AG04449 (cell line): ENCODE measurements at regions not wholly inside any gene's neighbourhood (a gene's known extent, or its start where the extent isn't known, plus 50 kb on each side); places are given as distances from the start of the nearest gene placed in this dataset.

Source experiments
- CTCF ChIA-PET: fragments of 350-600 bp; formaldehyde crosslinking; extraction: SDS; loops from one replicate; lab custom pipeline; 2021; ENCODE audit warnings: antibody characterized with exemption; lab: Yijun Ruan, JAX
- POLR2A ChIA-PET: fragments of 400-600, 350-600 bp; formaldehyde crosslinking; extraction: SDS; loops from one replicate; lab custom pipeline; 2020; ENCODE audit warnings: antibody characterized with exemption, inconsistent platforms; lab: Yijun Ruan, JAX
- DNase-seq: peaks from one replicate; pipeline ENCODE4 v3.0.0-alpha.2; 2010; ENCODE audit warnings: low read depth, low spot score
- H3K4me3 ChIP-seq: 2 replicates; pipeline ENCODE4 v1.5.1; 2011; ENCODE audit warnings: low read depth, mild to moderate bottlenecking, control low read depth, low read length
- CTCF ChIP-seq: IDR thresholded peaks from one replicate; pipeline ENCODE4 v1.5.1; 2011; ENCODE audit warnings: mild to moderate bottlenecking, moderate library complexity, low read length, control low read depth, inconsistent platforms; ENCODE audit not compliant: insufficient read depth; ENCODE audit errors: missing control alignments

- no peak for DNase-seq
- ChIA-PET CTCF (no interaction called here), POLR2A (no interaction called here)
- H3K4me3 ChIP-seq: no peak overlapping the region
- no peak for TF ChIP-seq CTCF
Measured at GRCh38 chr18:73748731-73749130, 398.9 kb downstream of the FBXO15 start.

- TF ChIP-seq CTCF: no peak
- no peak for DNase-seq
- H3K4me3 ChIP-seq: no peak overlapping the region
- CTCF ChIA-PET: no interaction called here
- POLR2A ChIA-PET: no interaction called here
Measured at GRCh38 chr18:73746101-73746500, 401.5 kb downstream of the FBXO15 start.

- no peak overlapping the region for H3K4me3 ChIP-seq
- ChIA-PET CTCF (no interaction called here), POLR2A (no interaction called here)
- no peak for DNase-seq
- TF ChIP-seq CTCF: no peak
Measured at GRCh38 chr18:73742957-73743356, 404.7 kb downstream of the FBXO15 start.

GRCh38 chr18:73741946-73742345, 405.7 kb downstream of the FBXO15 start:
- DNase-seq: no peak
- ChIA-PET CTCF (no interaction called here), POLR2A (no interaction called here)
- no peak overlapping the region for H3K4me3 ChIP-seq
- TF ChIP-seq CTCF: no peak

- TF ChIP-seq CTCF: no peak
- ChIA-PET CTCF (no interaction called here), POLR2A (no interaction called here)
- H3K4me3 ChIP-seq: no peak overlapping the region
- DNase-seq: no peak
Measured at GRCh38 chr18:73739098-73739497, 408.5 kb downstream of the FBXO15 start.

- no peak overlapping the region for H3K4me3 ChIP-seq
- no peak for TF ChIP-seq CTCF
- DNase-seq: no peak
- CTCF ChIA-PET: no interaction called here
- POLR2A ChIA-PET: no interaction called here
Measured at GRCh38 chr18:73737990-73738389, 409.6 kb downstream of the FBXO15 start.
